ENCODE measurements at regions not wholly inside any gene's neighbourhood (a gene's known extent, or its start where the extent isn't known, plus 50 kb on each side); places are given as distances from the start of the nearest gene placed in this dataset.
A peak's percentile ranks its signal among the peaks of the same experiment; 100 is the strongest.

DNA sequence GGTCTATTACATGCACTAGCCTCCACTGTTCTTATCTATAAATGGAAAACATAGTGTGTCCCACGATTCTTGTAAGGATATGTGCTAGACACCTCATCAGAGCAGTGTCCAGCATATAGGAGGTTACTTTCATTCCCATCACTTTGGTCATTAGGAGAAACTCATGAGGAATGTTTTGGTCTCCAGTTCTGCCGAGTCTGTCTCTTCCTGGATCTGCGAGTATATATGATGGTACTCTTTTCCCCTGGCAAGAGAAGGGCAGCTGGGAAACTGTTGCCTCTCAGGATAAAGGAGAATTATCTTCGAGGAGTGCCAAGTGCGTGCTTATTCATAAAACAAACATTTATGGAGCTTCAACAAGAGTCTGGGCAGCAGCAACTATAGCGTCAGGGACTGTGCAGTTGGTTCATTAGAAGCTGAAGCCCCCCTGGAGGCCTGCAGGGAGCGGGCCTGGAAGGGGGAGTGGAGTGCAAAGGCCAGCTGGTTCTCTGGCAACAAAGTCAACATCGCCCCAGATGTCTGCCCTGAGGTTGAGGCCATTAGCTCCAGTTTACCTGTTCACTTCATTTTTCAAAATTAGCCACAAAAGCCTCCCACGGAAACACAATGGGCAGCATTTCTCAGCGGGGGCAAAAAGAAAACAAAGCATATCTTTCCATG is 811.9 kb downstream of the MAFB start:
- no peaks in the 10 kb centered on the region for H3K36me3 ChIP-seq
- 43 to 83% methylated on average over 4 to 7 of the region's 10 CpGs for WGBS, 2 donors (ENCODE audit: low coverage in 1 of 2)
- H3K4me1 ChIP-seq: peaks cover 0 to 15% (median 4%) of the 10 kb centered on the region in 3 donors
- no peak for TF ChIP-seq POLR2A (IDR thresholded peaks at IDR 0.05)
- no peak for TF ChIP-seq EP300 (IDR thresholded peaks at IDR 0.05)
- TF ChIP-seq POLR2AphosphoS5 (IDR thresholded peaks at IDR 0.05): no peak
- TF ChIP-seq, protein P1, sequence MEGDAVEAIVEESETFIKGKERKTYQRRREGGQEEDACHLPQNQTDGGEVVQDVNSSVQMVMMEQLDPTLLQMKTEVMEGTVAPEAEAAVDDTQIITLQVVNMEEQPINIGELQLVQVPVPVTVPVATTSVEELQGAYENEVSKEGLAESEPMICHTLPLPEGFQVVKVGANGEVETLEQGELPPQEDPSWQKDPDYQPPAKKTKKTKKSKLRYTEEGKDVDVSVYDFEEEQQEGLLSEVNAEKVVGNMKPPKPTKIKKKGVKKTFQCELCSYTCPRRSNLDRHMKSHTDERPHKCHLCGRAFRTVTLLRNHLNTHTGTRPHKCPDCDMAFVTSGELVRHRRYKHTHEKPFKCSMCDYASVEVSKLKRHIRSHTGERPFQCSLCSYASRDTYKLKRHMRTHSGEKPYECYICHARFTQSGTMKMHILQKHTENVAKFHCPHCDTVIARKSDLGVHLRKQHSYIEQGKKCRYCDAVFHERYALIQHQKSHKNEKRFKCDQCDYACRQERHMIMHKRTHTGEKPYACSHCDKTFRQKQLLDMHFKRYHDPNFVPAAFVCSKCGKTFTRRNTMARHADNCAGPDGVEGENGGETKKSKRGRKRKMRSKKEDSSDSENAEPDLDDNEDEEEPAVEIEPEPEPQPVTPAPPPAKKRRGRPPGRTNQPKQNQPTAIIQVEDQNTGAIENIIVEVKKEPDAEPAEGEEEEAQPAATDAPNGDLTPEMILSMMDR (IDR thresholded peaks at IDR 0.05): no peak
- H3K4me3 ChIP-seq: no peak overlapping the region
- no peak for ATAC-seq
- no peak overlapping the region for H3K27ac ChIP-seq
- no peaks in the 10 kb centered on the region for H3K27me3 ChIP-seq
- no peaks in the 10 kb centered on the region for H3K9me3 ChIP-seq

DNA sequence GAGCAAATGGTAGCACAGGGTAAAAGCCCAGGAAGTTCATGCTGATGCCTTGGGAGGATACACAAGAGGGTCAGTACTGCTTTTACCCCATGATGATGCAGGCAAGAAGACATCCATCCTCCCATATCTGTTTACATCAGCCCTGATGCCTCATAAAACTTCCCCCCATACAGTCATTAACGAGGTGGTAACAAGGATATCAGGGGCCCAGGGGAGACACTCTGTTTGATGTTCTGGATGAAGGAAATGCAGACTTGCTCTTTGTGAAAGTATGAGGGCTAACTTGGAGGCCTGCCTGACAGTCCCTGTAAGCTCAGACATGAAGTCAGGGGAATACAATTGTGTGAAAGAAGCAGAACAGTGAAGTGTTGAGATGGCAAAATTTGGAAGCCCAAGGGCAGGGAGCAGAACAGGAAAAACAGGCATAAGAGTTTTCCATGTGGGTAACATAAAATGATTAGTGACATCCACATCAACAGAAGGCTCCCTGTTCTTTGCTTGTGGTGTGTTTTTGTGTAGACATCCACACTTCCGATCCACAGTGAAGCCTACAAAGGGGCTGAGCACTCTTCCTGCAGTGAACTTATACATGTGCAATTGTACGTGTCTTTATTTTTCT is 813.4 kb downstream of the MAFB start:
- TF ChIP-seq EP300 (IDR thresholded peaks at IDR 0.05) (no peak), POLR2A (IDR thresholded peaks at IDR 0.05) (no peak), POLR2AphosphoS5 (IDR thresholded peaks at IDR 0.05) (no peak)
- TF ChIP-seq, protein P1 (IDR thresholded peaks at IDR 0.05): no peak
- H3K4me3 ChIP-seq: no peak overlapping the region
- ATAC-seq: no peak
- H3K9me3 ChIP-seq: no peaks in the 10 kb centered on the region
- WGBS, 2 donors (ENCODE audit: low coverage in 1 of 2): 67 to 74% methylated on average over 2 to 3 of the region's 3 CpGs
- no peaks in the 10 kb centered on the region for H3K27me3 ChIP-seq
- no peak overlapping the region for H3K27ac ChIP-seq
- H3K36me3 ChIP-seq: no peaks in the 10 kb centered on the region
- peaks cover 0 to 15% (median 4%) of the 10 kb centered on the region in 3 donors for H3K4me1 ChIP-seq

GRCh38 chr20:39874049-39874893 is 814.8 kb downstream of the MAFB start:
- Histone ChIP-seq H3K4me3 (no peak overlapping the region), H3K27ac (no peak overlapping the region), H3K27me3 (no peaks in the 10 kb centered on the region), H3K36me3 (no peaks in the 10 kb centered on the region), H3K9me3 (no peaks in the 10 kb centered on the region), H3K4me1 (peaks cover 0 to 15% (median 4%) of the 10 kb centered on the region in 3 donors)
- TF ChIP-seq, protein P1 (IDR thresholded peaks at IDR 0.05): peak; percentile 41 to 69 (median 68)
- no peak for TF ChIP-seq EP300 (IDR thresholded peaks at IDR 0.05)
- 68 to 96% methylated on average over 4 to 8 of the region's 8 CpGs for WGBS, 2 donors (ENCODE audit: low coverage in 1 of 2)
- peak; percentile 60 for ATAC-seq

GRCh38 chr20:39873286-39873685 is 815.8 kb downstream of the MAFB start:
- WGBS, 2 donors (ENCODE audit: low coverage in 1 of 2): 60 to 78% methylated on average over 1 to 2 of the region's 2 CpGs
- no peak overlapping the region for H3K4me3 ChIP-seq
- no peak for ATAC-seq
- TF ChIP-seq EP300 (IDR thresholded peaks at IDR 0.05) (no peak), POLR2AphosphoS5 (IDR thresholded peaks at IDR 0.05) (no peak), POLR2A (IDR thresholded peaks at IDR 0.05) (no peak)
- TF ChIP-seq, protein P1 (IDR thresholded peaks at IDR 0.05): no peak
- peaks cover 0 to 15% (median 4%) of the 10 kb centered on the region in 3 donors for H3K4me1 ChIP-seq
- no peak overlapping the region for H3K27ac ChIP-seq
- H3K9me3 ChIP-seq: no peaks in the 10 kb centered on the region
- no peaks in the 10 kb centered on the region for H3K27me3 ChIP-seq
- H3K36me3 ChIP-seq: no peaks in the 10 kb centered on the region
